ENCODE measurements at regions not wholly inside any gene's neighbourhood (a gene's known extent, or its start where the extent isn't known, plus 50 kb on each side); places are given as distances from the start of the nearest gene placed in this dataset.

DNA sequence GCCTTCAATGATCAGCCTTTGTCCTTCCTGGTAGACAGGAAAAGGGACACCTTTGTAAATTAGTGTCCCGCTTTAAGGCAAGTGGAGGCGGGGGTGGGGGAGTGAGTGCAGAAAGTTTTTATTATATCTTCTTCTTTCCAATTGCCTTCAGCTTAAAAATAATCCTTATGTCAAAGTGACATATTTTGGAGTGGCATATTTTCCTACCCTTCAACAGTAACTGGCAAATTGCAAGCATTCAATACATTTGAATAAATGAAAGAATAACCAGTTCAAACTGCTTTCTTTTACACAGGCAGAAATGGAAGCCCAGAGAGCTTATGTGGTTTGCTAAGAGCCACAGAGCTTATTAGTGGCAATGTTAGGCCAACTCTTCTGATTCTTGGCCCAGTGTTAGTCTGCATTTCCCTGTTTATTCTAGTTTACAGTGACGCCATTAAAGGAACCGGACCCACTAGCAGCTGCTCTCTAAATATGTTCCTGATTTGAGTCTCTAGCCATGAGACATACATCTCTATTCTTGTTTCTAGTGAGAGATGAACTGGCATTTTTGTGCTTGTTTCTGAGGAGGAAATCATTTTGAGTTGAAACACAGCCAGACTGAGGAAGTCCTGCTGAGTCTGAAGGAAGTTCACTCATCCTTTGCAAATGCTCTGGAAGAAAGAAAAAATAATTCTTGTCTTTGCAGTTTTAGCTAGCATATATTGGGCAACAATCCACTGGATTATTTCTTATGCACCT is 468.7 kb downstream of the NOVA1 start:
- DNase-seq (ENCODE audit: low spot score) = no peak

DNA sequence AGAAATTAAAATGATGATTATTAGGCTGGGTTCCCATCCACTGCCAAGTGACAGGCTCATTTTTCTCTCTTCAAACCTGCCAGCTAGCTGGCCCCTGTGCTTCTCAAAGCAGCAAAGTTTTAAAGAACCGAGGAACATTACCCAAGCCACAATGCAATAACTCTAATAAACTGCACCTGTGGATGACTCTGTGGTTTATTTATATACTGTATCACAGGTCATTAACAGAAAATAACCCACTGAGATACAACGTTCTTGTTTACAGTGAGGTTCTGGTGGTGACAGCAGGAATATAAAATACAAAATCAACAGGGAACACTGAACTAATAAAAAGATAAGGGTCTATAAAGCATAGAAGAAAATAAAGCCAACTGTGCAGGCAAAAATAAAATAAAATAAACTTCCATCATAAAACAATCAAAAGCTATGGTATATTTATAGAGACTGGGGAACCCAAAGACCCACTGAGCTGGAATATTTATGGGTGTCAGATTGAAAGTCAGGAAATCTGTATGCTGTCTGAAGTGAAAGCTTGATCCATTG is 472.9 kb downstream of the NOVA1 start:
- no peak for DNase-seq (ENCODE audit: low spot score)

DNA sequence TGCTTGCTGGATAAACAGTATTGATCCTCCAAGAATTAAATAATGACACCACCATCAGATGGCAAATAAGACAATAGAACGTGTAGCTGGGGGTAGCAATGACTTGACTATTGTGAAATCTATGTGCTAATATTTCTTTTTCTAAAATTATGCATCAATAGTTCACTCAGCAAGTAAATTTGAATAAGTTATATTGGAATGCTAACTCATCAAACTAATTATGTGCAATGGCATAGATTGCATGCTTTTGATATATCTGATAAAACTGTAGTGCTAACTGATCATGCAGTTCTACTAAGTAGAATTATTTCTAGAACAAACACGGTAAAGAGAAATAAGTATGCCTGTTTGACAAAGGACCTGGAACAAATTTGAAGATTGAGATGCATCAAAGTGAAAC is 474.4 kb downstream of the NOVA1 start:
- DNase-seq (ENCODE audit: low spot score) = no peak

DNA sequence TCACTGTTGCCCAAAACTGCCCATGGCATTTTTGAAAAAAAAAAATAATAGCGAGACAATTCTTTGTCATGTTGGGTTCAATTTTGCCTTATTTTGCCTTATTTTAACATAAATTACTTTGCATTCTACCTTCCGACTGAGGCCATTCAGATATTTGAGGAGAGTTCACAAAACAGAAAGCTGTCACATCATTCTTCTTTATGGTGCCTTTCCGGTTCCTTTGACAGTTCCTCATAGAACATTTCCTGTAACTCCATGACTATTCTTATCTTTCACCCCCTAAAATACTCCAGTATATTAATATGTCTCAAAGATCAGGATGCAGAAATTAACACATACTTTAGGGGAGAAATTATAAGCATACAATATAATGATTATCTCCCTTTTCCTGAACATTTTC is 476.7 kb downstream of the NOVA1 start:
- no peak for DNase-seq (ENCODE audit: low spot score)

DNA sequence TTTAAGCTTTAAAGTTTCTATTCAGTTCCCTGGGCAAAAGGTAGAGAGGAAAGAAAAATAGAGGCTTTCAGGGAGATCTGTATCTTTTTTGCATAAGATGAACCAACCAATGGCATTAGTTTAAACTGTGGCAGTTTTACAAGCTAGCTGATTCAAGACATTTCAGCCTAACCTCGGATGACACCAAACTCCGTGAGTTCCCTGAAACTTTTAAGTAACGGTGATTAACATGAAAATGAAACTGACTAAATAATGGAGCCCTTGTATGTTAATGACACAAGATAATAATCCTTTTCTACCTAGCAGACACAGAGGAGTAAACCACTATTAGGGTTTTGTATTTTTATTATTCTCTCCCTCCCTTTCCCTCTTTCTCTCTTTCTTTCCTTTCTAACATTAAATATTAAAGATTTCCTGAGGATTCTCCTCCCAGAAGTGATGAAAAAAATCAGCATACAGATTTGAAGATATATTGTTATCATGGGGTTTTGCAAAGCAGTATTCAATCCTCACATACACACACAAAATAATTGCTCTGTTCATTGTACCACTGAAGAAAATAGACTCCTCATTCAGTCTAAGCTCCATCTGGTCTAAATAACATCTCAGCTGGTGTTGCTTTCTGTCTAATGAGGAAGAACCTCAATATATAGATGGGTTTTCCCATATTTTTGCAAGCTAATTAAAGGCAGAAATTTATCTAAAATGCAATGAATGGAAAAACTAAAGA is 483.8 kb downstream of the NOVA1 start:
- no peak for DNase-seq (ENCODE audit: low spot score)

DNA sequence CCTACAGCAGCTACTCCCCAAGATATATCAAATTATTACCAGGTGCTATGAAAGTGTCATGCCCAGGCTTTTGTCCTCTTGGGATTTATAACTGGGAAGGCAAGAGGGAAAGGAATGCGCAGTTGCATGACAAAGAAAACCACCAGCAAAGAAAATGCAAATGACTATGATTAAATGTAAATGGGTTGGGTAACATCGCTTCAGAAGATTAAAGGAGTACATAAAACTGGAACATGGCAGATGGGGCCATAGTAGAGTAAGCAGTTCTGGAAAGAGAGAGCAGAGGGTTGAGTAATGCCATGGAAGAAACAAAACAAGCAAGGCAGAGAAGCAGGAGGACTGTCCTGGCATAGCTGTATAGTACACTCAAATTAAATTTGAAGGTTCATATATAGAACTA is 493.1 kb downstream of the NOVA1 start:
- DNase-seq (ENCODE audit: low spot score) = no peak

DNA sequence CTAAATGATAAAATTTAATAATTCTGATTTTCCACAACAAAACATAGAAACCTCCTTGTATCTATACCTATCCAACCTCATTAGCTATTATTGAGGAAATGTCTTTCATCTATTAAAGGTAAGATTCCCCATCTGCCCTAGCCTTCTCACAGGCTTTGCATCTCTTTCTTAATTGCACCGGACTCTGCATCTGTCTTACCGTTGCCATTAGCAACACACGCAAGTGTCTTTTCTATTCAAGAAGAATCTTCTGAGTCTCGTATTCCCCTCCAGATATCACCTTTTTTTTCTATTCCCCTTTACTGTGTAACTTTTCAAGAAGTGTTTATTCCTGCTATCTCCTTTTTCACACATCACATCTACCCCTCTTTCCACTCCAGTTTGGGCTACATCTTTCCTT is 500.0 kb downstream of the NOVA1 start:
- DNase-seq (ENCODE audit: low spot score) = no peak

DNA sequence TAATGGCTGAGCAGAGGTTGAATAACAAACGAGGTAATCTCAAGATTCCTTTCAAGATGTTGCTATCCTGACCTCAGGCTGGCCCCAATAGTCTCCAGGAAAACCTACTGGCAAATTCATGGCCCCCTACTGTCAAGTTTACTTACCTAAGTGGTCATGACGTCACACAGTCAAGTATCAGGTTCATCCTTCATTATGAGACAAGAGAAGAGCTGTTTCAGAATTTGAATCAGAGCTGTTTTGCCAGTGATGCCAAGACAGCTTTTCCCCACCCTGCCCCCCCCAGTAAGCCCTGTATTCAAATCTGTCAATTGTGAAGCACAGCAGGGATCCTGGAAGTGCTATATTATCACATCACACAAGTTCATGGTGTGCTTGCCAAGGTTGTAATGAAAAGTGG is 509.6 kb downstream of the NOVA1 start:
- no peak for DNase-seq (ENCODE audit: low spot score)

DNA sequence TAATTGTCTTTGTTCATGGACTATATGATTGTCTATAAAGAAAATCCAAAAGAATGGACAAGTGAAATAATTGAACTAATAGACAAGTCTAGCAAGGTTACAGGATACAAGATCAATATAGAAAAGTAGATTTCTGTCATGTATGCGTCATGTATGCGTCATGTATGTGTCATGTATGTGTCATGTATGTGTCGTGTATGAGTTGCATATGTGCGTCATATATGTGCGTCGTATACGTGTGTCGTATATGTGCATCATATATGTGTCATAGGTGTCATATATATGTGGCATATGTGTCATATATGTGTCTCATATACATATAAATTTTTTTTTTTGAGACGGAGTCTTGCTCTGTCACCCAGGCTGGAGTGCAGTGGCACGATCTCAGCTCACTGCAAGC is 516.8 kb downstream of the NOVA1 start:
- DNase-seq (ENCODE audit: low spot score) = no peak

DNA sequence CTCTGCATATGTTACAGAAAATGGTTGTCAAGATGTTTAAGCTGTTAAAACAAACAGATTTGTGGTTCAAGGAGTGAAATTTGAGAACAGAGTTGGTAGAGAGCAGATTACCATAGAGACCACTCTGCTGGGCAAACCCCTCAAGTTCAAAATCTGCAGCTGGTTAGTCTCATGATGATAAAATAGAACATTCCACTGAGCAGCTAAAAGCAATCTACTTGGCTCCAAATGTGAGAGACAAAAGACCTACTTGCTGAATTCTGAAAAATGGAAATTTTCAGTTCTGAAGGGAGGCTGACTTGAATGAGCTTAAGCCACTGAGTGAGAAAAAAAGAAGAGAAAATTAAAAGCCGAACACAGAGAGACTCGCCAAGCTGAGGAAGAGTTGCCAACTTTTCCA is 519.3 kb downstream of the NOVA1 start:
- no peak for DNase-seq (ENCODE audit: low spot score)

DNA sequence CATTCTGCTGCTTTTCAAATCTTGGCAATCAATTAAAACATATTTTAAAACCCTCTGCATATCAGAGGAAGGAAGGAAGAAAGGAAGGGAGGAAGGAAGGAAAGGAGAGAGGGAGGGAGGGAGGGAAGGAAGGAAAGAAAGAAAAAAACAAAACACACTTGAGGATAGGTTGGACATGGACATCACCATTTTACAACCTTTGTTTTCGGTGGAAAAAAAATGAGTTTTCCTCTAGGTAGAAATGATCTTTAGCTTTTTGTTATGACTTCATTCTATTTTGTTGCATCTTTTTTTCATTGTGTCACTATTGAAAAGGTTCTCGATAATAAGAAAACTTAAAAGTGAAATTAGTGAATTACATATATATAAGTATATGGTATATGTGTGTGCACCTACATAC is 522.9 kb downstream of the NOVA1 start:
- DNase-seq (ENCODE audit: low spot score) = no peak

DNA sequence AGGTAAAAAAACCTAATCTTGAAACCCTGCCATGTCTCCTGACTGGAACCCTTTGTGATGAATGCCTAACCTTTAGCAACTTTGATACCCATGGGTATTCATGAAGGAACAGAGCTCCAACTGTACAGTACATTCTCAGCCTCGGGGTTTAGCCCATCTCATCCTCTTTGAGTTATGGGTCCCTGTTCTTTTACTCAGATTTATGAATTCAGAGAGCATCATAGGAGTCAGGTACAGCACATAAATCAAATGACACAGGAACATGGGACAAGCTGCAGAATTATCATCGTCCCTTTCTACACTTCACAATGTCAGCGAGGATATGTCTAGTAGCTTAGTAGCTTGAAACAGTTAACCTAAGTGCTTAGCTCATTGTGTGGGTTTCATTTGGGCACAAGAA is 527.4 kb downstream of the NOVA1 start:
- no peak for DNase-seq (ENCODE audit: low spot score)

DNA sequence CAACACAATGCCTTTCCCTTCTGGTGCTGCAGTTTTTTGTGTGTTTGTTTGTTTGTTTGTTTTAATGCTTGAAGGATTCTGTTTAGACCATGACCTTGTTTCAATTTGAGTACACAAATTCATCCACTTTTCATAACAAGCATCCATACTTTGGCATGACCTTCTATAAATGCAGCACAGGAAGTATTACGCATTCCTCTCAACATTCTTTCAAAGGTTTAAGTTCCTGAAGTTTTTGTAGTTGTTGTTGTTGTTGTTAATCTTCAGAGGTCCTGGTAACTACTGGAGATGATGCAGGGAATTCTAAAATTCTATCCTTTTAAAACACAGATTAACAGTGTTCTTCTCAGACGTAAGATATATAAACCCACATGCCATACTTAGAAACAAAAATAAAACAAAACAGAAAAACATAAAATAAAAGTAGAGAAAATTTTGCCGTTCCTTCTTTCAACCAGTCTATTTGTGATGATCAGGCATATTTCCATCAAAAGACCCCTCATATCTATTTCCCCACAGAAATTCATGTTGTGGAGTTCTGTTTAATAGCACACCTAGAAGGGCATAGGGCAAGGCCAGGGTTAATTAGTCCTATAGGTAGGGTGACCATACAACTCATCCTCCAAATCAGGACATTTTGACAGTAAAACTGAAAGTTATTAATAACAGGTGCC is 529.9 kb downstream of the NOVA1 start:
- DNase-seq (ENCODE audit: low spot score) = no peak

DNA sequence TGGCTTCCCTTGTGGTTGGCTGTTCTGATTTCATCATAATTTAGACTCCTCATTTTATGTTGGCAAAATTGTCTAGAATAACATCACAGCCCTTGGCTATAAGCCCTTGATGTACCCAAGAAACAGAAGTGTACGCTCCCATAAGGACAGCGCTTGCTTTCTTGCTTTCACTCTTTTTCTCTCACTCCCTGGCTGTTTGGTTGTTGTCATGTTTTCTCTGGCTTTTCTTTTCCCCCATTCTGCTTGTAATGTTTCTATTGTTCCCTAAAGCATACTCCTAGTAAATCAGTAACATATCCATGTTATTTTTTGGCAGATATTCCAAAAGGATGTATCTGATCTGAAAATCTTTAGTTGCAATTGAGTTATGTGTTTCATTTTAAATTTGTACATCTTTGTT is 530.5 kb downstream of the NOVA1 start:
- no peak for DNase-seq (ENCODE audit: low spot score)

DNA sequence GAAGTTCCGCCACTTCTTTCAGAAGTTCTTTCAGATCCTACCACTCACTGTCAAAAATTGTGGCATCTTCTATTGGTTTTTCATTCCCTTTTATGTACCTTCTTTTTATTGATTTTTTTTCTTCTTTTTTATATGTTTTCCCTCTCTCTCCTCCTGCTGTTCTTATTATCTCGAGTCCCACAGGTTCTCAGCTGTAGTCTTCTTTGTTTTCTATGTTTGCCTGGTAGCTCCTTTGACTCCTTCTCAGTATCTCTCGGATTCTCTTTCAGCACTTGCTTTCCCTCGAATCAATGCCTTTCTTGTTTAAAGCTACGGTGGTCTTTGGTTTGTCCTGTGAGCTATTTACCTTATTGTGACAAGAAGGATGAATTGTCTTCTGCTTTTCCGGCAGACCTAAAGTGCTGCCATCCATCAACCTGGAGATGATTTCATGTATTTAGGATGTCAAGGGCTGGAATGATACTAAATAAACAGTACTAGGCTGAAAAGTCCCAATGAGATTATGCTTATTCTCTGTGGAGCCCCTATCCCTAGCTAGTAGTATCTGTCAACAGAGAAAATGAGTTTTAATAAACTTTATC is 541.7 kb downstream of the NOVA1 start:
- DNase-seq (ENCODE audit: low spot score) = no peak

DNA sequence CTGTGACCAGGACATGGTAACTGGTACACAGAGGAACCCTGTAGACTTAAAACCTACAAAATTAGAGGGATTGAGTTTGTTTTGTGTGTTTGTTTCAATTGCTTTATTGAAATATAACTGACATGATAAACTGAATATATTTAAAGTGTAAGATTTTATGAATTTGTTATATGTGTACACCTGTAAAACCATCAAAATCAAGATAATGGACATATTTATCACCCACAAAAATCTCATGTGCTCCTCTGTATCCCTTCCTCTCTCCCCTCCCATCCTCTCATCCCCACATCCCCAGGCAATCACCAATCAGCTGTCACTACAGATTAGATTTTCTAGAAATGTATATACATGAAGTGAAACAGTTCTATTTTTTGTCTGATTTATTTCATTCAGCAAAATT is 565.5 kb downstream of the NOVA1 start:
- DNase-seq (ENCODE audit: low spot score) = no peak

DNA sequence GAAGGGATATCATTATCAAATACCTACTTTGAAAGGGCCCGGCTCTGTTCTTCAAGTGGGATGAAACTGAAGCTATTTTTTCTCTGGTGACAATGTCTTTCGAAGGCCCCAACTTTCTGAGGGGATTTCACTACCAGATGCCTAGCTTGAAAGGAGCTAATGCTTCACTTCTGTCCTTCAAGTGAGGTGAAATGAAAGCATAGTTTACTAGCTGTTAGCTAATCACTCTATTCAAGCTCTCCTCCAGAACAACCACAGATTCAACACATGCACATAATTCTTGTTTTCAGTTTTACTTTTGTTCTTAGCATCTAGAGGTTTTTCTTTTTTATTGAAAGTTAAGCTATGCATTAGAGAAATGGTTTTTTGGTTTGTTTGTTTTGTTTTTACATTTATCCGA is 571.4 kb downstream of the NOVA1 start:
- no peak for DNase-seq (ENCODE audit: low spot score)

DNA sequence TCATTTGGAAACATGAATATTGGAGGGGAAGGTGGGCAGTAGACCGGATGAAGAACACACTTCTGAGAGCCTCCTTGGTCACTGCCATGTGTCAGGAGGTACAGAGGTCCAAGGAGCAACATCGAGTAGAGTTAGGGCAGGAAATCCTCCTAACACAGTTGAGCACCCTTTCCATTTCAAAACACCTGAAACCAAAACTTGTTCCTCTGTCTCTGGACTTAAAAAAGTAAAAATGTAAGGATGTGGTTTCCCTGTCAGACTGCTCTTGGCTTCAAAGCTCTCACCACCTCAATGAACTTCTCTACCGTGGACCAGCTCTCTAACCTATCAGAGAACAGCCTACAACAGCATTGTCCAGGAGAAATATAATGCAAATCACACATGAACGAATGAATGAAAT is 573.9 kb downstream of the NOVA1 start:
- DNase-seq (ENCODE audit: low spot score) = no peak

DNA sequence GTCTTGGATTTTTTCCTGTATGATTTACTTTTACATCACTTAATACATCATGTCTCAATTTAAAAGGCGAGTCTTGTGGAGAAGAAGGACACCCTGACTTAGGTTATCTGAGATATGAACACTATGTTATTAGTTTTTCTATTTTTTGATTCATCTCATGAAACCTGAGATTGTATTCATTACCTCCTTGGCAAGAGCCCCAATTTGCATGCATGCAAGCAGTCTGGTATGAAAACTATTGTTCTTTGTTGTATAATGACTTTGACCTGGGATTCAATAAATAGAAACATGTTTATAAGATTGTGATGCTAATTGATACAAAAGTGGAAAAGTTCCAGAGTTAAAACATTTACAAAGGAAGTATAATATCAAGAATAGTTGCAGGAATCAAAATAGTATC is 576.1 kb downstream of the NOVA1 start:
- DNase-seq (ENCODE audit: low spot score) = no peak

DNA sequence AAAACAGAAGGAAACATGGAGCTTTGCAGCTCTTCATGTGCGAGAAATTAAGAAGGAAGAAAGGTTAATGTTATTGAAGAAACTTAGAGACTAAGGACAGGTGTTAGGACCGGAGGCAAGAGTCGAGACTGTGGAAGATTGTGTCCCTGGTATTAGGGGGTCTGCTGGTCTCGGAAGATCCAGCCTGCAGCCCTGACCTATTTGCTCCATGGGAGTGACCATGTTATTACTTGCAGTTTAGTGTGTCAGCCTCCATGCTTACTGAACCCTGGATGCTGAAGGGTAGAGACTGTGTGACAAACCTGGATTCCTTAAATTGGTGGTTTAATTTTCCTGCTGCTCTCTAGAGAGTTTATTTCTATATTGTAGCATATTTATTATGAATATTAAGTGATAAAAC is 580.6 kb downstream of the NOVA1 start:
- no peak for DNase-seq (ENCODE audit: low spot score)

DNA sequence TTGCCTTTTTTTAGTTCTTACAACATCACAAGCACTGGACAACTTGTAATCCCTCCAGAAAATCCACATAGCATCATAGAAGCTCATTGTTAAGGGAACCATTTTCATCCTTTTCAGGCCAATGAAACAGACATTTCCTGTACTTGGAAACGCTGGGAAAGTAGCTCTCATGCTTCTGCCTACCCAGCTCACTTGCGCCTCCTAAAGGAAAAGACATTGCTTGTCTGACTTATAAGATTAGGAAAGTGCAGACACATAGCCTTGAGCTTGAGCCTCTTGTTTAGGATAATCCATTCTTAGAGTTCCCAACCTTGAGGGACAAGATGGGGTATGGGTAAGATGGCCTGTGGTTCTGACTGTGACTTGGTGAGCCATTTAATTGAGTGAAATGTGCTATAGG is 589.5 kb downstream of the NOVA1 start:
- no peak for DNase-seq (ENCODE audit: low spot score)

DNA sequence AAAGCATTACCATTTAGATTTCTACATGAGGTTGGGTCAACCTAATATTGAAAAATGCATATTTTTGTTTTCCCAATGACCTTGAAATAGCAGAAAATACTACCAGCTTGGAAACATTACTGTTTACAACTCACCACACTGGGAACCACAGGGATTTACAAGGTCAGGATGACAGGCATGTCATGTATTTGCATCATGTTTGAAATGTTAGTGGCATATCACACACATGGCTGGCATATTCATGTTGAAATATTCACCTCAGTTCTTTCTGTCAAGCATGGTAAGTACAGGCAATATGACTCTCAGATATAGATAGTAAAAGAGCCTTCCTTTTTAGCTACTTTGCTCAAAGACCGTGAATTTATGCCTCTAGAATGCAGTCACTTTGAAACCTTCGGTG is 593.5 kb downstream of the NOVA1 start:
- no peak for DNase-seq (ENCODE audit: low spot score)

DNA sequence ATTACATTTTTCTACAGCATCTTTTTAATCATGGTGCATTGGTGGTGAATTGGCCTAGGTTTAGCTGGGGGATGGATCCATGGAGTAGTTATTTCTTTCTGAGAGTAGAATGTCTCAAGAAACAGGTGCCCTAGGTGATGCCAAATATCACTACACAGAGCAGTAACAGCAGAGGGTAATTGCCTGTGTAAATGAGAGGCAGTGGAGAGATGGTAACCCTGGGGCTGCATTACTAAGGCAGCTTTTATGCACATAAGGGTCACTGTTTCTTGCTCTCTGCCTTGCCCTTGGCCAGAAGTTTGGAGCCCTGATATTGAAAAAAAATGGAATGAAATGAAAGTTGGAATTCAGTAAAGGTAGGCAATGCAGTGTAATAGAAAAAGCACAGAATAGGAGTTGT is 604.0 kb downstream of the NOVA1 start:
- DNase-seq (ENCODE audit: low spot score) = no peak

All from AG20443 (cell line).